Lower leg skin (tissue), 3 donors: ENCODE measurements at regions not wholly inside any gene's neighbourhood (a gene's known extent, or its start where the extent isn't known, plus 50 kb on each side); places are given as distances from the start of the nearest gene placed in this dataset.

Experiments
- POLR2A ChIP-seq, 2 donors: fragments of 450-650 bp; IDR thresholded peaks; one replicate each; pipeline ENCODE4 v1.6.1; 2016 to 2017; ENCODE audit warnings: antibody characterized with exemption in 2 of 2, mild to moderate bottlenecking in 1 of 2, moderate library complexity in 1 of 2
- TF ChIP-seq, protein P1 (sequence below), 3 donors: fragments of 450-650 bp; IDR thresholded peaks; one replicate each; pipeline ENCODE4 v1.5.1; 2016; ENCODE audit warnings: antibody characterized with exemption in 3 of 3, mild to moderate bottlenecking in 3 of 3, moderate library complexity in 2 of 3

DNA sequence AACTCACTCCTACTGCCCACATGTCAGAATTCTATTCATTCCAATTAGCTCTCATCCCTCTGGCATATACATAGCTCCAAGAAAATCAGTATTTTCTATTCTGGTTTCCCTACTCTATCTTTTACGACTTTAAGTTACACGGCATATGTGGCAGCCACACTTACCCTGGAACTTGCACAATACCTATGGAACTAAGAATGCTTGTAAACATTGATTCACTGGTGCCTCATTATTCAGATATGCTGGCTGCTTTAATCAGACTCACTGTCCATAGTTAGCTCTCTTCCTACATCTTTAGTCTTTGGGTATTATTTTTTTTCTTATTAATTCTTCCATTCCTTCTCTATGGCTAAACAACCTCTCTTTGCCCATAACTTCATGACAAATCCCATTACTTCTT lies 1519.9 kb upstream of the ACVR2A start:
- TF ChIP-seq, protein P1, sequence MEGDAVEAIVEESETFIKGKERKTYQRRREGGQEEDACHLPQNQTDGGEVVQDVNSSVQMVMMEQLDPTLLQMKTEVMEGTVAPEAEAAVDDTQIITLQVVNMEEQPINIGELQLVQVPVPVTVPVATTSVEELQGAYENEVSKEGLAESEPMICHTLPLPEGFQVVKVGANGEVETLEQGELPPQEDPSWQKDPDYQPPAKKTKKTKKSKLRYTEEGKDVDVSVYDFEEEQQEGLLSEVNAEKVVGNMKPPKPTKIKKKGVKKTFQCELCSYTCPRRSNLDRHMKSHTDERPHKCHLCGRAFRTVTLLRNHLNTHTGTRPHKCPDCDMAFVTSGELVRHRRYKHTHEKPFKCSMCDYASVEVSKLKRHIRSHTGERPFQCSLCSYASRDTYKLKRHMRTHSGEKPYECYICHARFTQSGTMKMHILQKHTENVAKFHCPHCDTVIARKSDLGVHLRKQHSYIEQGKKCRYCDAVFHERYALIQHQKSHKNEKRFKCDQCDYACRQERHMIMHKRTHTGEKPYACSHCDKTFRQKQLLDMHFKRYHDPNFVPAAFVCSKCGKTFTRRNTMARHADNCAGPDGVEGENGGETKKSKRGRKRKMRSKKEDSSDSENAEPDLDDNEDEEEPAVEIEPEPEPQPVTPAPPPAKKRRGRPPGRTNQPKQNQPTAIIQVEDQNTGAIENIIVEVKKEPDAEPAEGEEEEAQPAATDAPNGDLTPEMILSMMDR (IDR thresholded peaks at IDR 0.05): no peak
- no peak for TF ChIP-seq POLR2A (IDR thresholded peaks at IDR 0.05)
